Breast epithelium (tissue), 3 donors: ENCODE measurements at regions not wholly inside any gene's neighbourhood (a gene's known extent, or its start where the extent isn't known, plus 50 kb on each side); places are given as distances from the start of the nearest gene placed in this dataset.

Experiments
- CTCF ChIP-seq, 3 donors: fragments of 450-650 bp; IDR thresholded peaks; one replicate each; pipeline ENCODE4 v1.5.1; 2016 to 2017; ENCODE audit warnings: antibody characterized with exemption in 3 of 3, mild to moderate bottlenecking in 3 of 3, moderate library complexity in 3 of 3
- POLR2A ChIP-seq: fragments of 450-650 bp; IDR thresholded peaks from one replicate; pipeline ENCODE4 v1.6.1; 2016; ENCODE audit warnings: antibody characterized with exemption, mild to moderate bottlenecking, moderate library complexity

DNA sequence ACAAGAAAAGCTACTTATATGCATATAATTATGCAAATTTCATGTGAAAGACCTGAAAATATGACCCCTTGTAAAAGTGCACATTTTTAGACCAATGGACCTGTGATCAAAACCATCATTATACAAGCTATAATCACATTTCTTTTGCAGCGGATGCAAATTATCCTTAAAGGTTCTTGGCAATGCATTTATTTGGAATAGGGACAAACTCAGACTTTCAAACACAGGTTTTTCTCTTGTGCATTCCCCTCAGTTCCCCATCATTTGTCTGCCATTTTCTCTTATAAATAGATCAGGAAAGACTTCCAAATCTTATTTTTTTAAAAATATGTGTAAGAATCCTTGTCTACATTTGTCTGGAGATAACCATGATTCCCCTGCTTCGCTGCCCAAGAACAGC lies 954.2 kb upstream of the NRXN1 start:
- TF ChIP-seq CTCF (IDR thresholded peaks at IDR 0.05), result no peak
- no peak for TF ChIP-seq POLR2A
